HG03442 (cell line): ENCODE measurements at regions not wholly inside any gene's neighbourhood (a gene's known extent, or its start where the extent isn't known, plus 50 kb on each side); places are given as distances from the start of the nearest gene placed in this dataset.

Experiments used
- ATAC-seq: cut with Tn5 transposase; IDR thresholded peaks from one replicate; pipeline ENCODE4 v1.9.1; 2021; ENCODE audit warnings: mild to moderate bottlenecking, moderate library complexity; ENCODE audit not compliant: unreplicated experiment

DNA sequence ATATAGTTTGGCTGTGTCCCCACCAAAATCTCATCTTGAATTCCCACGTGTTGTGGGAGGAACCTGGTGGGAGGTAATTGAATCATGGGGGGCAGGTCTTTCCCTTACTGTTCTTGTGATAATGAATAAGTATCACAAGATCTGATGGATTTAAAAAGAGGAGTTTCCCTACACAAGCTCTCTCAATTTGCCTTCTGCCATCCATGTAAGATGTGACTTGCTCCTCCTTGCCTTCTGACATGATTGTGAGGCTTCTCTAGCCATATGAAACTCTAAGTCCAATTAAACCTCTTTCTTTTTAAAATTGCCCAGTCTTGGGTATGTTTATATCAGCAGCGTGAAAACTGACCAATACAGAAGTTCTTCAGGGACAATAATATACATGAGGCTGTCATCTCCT lies 425.1 kb downstream of the PABPC4L start:
- no peak for ATAC-seq

DNA sequence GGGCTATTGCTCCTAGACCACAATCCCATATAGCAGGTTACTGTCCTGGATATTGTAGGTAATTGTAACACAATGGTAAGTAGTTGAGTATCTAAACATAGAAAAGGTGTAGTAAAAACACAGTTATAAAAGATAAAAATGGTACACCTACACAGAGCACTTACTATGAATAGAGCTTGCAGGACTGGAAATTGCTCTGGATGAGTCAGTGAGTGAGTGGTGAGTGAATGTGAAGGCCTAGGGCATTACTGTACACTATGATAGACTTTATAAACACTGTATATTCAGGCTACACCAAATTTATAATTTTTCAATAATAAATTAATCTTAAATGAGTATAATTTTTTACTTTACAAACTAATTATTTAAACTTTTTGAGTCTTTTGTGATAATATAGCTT lies 425.7 kb downstream of the PABPC4L start:
- ATAC-seq: no peak

DNA sequence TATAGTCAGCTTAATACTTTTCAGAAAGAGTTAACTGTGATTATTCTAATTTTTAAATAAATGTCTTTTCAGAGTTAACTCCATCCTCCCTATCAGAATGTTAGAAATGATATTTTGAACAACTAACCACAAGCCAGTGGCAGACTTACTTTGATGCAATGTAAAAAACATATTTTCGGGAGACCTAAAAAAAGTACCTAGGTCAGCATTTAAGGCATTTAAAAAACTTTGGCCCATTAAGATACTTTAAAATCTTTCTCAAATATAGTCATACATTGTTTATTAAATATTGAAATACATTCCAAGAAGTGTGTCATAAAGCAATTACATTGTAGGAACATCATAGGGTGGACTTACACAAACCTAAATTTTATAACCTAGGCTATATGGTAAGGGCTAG lies 426.1 kb downstream of the PABPC4L start:
- no peak for ATAC-seq

DNA sequence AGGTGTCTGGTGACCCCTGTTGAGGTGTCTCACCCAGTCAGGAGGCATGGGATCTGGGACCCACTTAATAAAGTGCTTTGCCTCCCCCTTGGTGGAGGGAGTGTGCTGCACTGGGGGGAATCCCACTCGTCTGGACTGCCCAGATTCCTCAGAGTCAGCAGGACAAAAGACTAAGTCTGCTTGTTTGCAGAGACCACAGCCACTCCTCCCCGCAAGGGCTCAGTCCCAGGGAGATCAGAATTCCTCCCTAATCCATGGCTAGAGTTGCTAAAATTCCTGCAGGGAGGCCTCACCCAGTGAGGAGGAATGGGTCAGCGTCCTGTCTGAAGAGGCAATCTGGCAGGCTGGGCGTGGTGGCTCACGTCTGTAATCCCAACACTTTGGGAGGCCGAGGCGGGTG lies 442.2 kb downstream of the PABPC4L start:
- no peak for ATAC-seq

DNA sequence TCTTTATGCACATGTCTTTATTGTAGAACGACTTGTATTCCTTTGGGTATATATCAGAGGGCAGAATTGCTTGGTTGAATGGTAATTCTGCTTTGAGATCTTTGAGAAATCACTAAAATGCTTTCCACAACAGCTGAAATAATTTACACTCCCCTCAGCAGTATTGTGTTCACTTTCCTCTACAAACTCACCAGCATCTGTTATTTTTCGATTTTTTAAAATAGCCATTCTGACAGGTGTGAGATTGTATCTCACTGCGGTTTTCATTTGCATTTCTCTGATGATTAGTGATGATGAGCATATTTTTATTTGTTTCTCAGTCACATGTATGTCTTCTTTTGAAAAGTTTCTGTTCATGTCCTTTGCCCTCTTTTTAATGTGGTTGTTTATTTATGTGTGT lies 459.8 kb downstream of the PABPC4L start:
- no peak for ATAC-seq

DNA sequence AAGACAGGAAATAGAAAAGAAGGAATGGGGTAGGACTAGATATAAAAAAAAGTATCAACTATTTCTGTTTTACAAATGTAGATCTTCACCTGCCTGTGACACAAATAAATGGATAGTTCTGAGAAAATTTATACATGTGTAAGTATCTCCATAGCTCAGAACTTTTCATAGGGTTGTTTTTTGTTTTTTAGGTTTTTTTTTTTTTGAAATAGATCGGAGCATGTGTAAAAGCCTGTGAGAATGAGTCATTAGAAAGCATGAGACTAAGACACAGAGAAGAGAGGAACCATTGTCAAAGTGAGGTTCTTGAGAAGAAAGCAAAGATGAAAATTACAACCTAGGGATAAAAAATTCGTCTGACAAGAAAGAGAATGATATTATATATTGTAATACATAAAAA lies 481.6 kb downstream of the PABPC4L start:
- ATAC-seq: no peak

DNA sequence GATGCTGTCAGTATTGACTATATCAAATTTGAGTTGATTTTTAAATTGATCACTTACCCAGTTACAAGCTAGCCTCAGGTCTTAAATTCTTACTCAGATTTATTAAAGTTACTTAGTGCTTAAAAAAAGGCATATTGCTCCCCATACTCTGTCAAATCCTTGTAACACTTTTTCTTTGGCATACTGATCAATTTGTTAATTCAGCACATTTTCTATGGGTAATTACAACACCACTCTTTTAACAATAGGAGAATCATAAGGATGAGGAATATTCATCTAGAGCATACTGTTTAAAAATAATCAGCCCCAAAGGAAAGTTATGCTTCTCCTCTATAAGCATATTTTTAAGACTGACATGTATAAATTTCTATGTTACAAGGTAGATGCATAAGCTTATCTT lies 482.5 kb downstream of the PABPC4L start:
- ATAC-seq: no peak

DNA sequence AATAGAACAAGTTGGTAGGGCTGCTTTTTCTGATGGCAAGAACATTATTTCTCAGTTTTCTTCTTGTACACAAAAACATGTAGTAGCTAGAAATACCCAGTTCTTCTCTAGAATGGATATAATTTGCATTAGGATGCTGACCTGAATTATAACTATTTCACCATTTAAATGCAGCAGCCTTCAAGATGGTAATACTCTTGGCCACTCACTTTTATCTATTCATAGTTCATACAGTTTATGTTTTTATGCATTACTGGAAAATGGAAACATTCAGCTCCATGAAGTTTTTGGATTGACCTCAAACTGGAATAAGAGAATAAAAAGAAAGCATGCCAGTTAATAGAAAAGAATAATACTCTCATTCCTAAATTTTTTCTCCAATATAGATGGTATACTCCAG lies 487.4 kb downstream of the PABPC4L start:
- no peak for ATAC-seq

DNA sequence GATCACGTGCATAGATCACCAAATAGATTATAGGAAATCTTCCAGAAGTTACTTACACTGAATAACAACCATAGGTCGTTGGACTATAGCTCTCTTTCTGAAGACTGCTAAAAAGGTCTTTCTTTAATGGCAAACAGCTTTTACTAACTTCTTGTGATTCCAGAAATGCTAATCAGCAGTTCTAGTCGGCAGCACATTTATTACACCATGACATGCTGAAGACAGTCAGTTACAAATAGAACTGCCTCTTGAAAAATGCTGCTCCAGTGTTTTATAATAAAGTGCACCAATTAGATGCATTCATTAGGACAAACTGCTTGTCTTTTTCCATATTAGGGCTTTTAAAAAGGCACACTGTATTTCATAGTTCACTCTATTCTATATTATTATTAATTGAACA lies 488.2 kb downstream of the PABPC4L start:
- ATAC-seq: no peak

DNA sequence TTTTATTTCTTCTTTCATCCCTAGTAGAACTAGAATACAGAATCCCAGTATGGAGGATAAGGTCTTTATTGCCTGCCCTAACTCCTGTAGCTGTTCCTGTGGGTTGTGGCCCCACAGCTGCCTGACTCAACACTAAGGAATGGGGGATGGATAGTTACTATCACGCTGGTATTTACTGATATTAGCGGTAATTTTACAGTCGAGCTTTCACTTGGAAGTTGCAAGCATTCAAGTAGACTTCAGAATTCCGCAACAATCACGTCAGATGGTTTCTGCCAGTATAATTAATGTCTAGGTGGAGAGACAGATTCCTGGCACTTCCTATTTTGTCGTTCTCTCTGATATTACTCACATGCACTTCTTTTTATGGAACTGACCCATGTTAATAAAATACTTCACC lies 489.8 kb downstream of the PABPC4L start:
- ATAC-seq: no peak

DNA sequence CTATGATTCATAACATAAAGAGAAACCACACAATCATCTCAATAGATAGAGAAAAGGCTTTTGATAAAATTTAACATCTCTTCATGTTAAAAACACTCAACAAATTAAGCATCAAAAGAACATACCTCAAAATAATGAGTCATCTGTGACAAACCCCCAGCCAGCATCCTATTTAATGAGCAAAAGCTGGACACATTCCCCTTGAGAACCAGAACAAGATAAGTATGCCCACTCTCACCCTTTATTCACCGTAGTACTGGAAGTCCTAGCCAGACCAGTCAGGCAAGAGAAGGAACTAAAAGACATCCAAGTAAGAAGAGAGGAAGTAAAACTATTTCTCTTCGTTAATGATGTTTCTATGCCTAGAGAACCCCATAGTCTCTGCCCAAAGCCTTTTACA lies 507.2 kb downstream of the PABPC4L start:
- ATAC-seq: no peak

DNA sequence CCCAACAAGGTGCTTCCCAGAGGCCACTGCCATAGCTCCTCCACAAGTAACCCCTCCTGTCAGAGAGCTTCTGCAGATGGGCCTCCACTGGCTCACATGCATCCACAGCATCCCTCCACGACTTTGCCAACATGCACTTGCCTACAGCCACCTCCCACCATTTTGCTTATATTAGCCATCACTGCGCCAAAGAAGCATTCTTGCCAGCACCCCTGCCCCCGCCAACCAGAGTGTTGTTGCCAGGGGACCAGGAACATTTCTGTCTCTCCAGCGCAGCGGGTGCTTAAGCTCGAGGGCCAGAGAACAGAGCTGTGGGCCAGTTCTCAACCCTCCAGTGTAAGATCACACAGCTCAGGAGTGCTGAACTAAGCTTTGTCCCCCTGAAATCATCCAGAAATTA lies 517.6 kb downstream of the PABPC4L start:
- no peak for ATAC-seq

DNA sequence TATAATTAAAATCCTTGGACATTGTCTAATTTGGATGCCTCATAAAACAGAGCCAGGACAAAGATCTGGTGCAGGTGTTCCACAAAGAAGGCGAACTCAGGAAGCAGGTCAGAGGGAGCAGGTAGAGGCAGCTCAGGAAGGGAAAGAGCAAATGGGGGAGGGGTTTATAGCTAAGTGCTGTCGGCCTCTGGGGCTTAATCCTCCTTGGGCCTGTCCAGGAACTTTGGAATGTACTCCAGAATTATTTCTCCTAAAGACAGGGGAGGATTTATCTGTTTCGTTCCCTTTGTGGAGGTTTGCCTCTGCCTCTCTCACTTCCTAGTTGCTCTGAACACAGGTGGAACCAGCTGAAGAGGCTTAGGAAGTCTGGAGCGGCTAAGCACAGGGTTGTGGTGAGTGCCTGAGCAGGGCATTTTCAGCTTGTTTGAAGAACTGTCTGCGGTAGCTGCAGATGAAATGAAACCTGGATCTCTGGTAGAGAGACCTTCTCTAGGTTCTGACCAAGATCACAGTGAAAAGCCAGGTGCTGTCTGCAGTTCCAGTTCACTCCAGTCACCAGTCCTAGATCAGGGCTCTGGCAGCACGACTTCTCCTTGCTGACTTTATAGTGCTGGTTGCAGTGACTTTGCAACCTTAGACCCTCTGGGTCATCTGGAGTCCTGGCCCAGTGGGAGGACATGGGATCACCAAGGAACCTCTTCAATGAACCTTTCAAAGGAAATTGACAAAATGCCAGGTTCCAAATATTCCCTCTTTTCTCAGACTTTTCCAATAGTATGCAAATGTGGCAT lies 519.2 kb downstream of the PCDH10 start:
- no peak for ATAC-seq

DNA sequence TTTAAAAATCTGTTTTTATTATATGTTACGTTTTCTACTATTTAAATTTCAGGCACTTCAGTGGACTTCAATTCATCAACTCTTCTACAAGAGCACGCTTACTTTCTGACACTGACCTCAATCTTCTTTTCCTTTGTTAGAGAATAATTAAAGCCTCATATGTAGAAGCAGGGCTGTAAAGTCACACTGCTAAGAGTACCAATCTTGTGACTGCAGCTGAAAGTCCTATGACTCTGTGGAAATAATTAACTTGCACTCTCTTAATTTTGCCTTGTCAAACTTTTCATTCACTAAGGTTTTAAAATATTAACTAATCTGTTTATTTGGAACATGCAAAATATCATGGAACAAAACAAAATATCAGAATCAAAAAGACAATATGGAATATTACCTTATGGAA lies 498.1 kb downstream of the PCDH10 start:
- ATAC-seq: no peak

DNA sequence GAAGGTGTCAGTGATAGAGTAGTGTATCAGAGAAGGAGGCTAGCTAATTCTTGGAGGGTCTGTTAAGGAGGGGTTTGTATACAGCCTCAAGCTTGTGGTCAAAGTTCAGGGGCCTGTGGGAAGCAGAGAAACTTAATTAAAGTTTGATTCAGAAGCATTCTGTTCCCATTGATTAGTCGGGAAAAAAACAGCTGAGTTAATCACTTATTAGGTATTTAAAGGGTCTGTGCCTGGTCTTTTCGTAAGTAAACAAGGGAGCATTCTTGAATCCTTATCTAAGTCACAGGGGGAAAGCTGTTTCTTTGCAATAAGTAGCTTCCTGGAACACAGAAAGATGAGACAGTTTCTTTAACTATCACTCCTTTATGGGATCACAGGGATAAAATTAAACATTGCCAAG lies 492.1 kb downstream of the PCDH10 start:
- no peak for ATAC-seq

DNA sequence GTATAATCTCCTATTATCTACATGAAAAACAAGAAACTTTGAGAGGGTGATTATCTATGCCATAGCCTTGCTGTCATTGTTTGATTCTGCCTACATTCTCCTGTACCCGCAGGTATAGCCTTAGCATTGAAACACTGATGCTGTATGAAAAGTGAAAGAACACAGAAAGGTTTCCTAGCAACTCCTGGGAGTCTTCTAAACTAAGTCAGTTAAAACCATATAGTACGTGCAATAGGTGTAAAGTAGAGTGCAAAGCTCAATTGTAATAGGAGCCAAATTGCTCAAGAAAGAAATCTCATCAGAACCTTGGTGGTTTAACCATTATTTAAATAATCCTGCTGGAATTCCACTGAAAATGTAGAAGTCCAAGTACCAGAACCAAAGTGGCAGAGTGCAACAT lies 489.7 kb downstream of the PCDH10 start:
- ATAC-seq: no peak

DNA sequence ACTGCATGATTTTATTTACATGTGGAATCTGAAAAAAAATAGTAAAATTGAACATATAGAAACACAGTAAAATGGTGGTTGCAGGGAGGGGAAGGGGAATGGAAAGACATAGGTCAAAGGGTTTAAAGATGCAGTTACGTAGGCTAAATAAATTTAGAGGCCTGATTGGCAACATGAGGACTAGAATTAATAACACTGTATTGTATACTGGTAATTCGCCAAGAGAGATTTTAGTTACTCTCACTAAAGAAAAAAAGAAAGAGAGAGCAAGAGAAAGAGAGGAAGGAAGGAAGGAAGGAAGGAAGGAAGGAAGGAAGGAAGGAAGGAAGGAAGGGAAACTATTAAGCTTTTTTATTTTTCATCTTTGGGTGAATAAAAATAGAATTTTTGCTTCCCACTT lies 488.1 kb downstream of the PCDH10 start:
- no peak for ATAC-seq

DNA sequence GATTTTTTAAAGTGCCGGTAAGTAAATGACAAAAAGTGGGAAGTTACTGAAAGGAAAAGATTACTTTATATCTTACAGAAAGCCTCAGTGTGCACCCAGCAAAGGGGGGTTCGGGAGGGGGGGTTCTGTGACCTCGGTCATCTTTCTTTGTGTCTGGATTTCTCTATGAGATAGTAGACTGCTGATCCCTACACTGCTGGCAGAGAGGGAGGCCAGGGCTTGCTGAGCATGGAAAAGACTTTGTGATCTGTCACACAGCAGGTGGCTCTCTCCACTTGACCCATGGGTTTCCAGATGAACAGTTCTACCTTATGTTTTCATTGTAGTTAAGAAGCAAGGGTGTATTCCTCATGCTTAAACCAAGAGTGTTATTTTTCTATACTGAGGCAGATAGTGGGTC lies 475.6 kb downstream of the PCDH10 start:
- no peak for ATAC-seq

DNA sequence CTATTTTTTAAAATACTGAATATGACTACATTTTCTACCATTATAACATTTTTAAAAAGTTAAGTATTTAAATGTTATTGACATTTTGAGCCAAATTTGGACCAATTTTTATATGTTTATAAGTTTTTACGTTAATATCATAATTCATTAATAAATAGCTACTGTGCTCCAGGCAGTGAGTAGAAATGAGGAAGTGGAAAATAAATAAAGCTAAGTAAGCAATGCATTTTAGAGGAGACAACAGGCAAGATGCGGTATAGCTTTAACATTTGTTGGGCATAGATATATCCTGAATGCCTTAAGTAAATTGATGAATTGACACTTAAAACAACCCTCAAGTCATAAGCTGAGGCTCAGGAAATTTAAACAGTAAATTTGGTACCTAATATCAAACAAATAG lies 474.8 kb downstream of the PCDH10 start:
- no peak for ATAC-seq

DNA sequence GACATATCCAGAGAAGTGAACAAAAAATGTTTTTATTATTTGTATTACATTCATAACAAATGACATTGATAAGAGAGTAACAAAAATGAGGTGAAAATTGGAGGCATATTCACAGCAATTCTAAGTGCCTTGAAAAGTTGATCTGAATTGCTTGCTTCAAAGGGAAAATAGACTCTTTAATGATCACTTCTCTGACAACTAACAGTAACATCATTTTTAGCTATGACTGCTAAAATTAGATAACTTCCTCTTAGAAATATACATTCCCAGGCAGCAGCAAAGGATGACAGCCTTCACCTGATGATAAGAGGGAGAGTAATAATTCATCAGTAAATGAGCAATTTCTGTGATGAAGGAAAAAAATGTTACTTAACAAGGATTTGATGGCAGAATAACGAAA lies 472.5 kb downstream of the PCDH10 start:
- ATAC-seq: no peak

DNA sequence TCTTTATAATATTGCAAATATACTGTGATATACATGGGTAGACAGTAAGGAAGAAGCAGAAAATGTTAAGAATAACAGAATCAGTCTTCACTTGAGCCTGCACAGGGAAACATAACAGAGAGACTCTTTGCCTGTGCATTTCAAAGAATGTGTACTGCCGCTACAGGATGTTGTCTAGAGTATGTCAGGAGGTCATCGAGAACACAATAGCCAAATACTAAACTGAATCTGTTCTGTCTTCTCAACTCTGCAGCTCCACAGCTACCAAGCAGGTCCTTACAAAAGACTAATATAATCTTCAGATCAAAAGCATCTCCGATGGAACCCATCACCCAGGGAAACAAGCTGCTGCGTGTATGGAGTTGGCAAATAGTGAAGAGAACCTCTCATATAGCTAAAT lies 471.5 kb downstream of the PCDH10 start:
- ATAC-seq: no peak

DNA sequence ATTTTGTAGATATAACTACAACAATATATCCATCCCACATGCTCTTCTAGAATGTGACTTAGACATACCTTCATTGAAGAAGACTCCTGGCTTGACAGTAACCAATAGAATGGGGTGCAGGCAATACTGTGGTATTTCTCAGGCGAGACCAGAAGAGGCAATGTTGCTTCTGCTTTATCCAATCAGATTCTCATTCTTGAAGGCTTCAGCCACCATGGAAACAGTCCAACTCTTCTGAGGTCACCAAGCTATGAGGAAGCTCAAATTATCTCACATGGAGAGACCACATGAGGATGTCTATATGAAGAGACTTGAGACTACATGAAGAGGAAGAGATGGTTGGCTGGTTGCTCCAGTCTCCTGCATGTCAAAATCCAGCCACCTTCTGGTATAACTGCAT lies 469.9 kb downstream of the PCDH10 start:
- ATAC-seq: no peak

DNA sequence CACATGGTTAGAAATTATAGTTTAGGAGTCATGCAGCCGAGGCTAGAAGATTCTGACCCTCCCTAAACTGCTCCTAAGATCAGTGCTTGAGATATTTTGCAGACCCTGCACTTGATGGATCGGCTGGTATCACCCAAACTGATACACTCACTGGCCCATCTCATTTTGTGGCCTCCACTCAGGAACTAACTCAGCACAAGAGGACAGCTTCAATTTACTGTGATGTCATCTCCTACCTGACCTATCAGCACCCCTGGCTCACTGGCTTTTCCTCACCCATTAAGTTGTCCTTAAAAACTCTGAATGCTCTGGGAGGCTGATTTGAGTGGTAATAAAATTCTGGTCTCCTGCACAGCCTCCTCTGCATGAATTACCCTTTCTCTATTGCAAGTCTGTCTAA lies 450.9 kb downstream of the PCDH10 start:
- ATAC-seq: no peak
